ENCODE measurements at regions not wholly inside any gene's neighbourhood (a gene's known extent, or its start where the extent isn't known, plus 50 kb on each side); places are given as distances from the start of the nearest gene placed in this dataset.

- TF ChIP-seq CTCF (IDR thresholded peaks at IDR 0.05) (no peak), POLR2A (IDR thresholded peaks at IDR 0.05) (no peak)
These were observed 268.8 kb downstream of the MID1IP1 start for GRCh38 chrX:39070009-39070408.
